ENCODE measurements at regions not wholly inside any gene's neighbourhood (a gene's known extent, or its start where the extent isn't known, plus 50 kb on each side); places are given as distances from the start of the nearest gene placed in this dataset.
"Not testable (repeated sequence)": the region's sequence is repeated elsewhere in the genome, so short reads cannot be mapped to it uniquely, and the experiment has no call there.

GRCh38 chr4:137901114-137901513 is 341.0 kb downstream of the SLC7A11 start:
- no peak for TF ChIP-seq CTCF (IDR thresholded peaks at IDR 0.05; ENCODE audit: insufficient read depth, low read depth, low read length)
- DNase-seq (ENCODE audit: low read depth) = no peak
- no peak overlapping the region for H3K4me3 ChIP-seq (ENCODE audit: low read depth, low read length)

- no peak for TF ChIP-seq CTCF (IDR thresholded peaks at IDR 0.05; ENCODE audit: insufficient read depth, low read depth, low read length)
- no peak for DNase-seq (ENCODE audit: low read depth)
- no peak overlapping the region for H3K4me3 ChIP-seq (ENCODE audit: low read depth, low read length)
These were observed 345.9 kb downstream of the SLC7A11 start for GRCh38 chr4:137896221-137896737.

GRCh38 chr4:137895515-137895914 is 346.6 kb downstream of the SLC7A11 start:
- not testable (repeated sequence) for H3K4me3 ChIP-seq (ENCODE audit: low read depth, low read length); DNase-seq (ENCODE audit: low read depth)

GRCh38 chr4:137892134-137892533 is 350.0 kb downstream of the SLC7A11 start:
- no peak overlapping the region for H3K4me3 ChIP-seq (ENCODE audit: low read depth, low read length)
- DNase-seq (ENCODE audit: low read depth) = peak; percentile 36
- no peak for TF ChIP-seq CTCF (IDR thresholded peaks at IDR 0.05; ENCODE audit: insufficient read depth, low read depth, low read length)

GRCh38 chr4:137890812-137891211 is 351.3 kb downstream of the SLC7A11 start:
- H3K4me3 ChIP-seq (ENCODE audit: low read depth, low read length) = no peak overlapping the region
- TF ChIP-seq CTCF (IDR thresholded peaks at IDR 0.05; ENCODE audit: insufficient read depth, low read depth, low read length) = no peak
- no peak for DNase-seq (ENCODE audit: low read depth)

- H3K4me3 ChIP-seq (ENCODE audit: low read depth, low read length) = no peak overlapping the region
- no peak for DNase-seq (ENCODE audit: low read depth)
- no peak for TF ChIP-seq CTCF (IDR thresholded peaks at IDR 0.05; ENCODE audit: insufficient read depth, low read depth, low read length)
These were observed 349.3 kb upstream of the PCDH18 start for GRCh38 chr4:137881641-137882040.

- DNase-seq (ENCODE audit: low read depth); H3K4me3 ChIP-seq (ENCODE audit: low read depth, low read length): not testable (repeated sequence)
These were observed 335.8 kb upstream of the PCDH18 start for GRCh38 chr4:137868067-137868466.

- no peak for DNase-seq (ENCODE audit: low read depth)
- TF ChIP-seq CTCF (IDR thresholded peaks at IDR 0.05; ENCODE audit: insufficient read depth, low read depth, low read length) = no peak
- no peak overlapping the region for H3K4me3 ChIP-seq (ENCODE audit: low read depth, low read length)
These were observed 334.4 kb upstream of the PCDH18 start for GRCh38 chr4:137866671-137867070.

All from fibroblast of villous mesenchyme (primary cell).